NCI-H187 treated with DMSO at 0.1 percent for 48 hours (cell line): ENCODE measurements at regions not wholly inside any gene's neighbourhood (a gene's known extent, or its start where the extent isn't known, plus 50 kb on each side); places are given as distances from the start of the nearest gene placed in this dataset.

Source experiments
- DNase-seq: peaks from one replicate; lab custom pipeline; 2025; lab: John Stamatoyannopoulos, UW

DNA sequence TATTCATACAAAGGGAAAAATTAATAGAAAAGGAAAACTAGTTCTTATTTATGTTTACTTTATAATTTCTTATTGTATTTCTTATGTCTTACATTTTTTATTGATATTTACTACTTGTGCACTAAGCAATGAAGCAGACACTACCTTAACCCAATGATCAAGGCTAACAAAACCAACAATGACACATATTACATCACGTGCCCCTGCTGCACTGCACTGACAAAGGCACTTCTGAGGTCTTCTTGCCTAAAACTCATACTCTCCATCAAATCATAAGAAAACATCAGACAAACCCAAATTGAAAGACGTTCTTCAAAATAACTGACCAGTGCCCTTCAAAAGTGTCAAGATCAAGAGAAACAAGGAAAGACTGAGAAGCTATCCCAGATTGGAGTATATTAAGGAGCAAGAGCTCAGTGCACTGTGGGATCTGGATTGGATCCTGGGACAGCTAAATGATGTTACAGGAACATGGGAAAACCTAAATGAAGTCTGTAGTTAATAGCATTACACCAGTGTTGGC lies 230.9 kb downstream of the AUH start:
- no peak for DNase-seq

GRCh38 chr9:91131433-91131839 lies 230.3 kb downstream of the AUH start:
- DNase-seq, result no peak

DNA sequence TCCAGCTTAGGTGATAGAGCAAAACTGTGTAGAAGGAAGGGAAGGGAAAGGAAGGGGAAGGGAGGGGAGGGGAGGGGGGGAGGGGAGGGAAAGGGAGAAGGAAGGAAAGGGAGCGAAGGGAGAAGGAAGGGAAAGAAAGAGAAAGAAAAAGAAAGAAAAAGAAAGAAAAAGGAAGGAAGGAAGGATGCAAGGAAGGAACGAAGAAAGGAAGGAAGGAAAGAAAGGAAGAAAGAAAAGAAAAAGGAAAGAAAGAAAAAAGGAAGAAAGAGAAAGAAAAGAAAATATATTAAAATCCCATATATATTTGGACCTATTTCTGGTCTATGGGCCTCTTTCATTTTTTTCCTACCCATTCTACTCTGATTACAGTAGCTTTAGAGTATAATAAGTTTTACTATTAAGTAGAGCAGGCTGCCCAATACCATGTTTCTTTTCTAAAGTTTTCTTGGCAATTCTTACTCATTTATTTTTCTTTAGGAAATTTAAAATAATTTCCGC lies 229.1 kb downstream of the AUH start:
- DNase-seq, result no peak

- no peak for DNase-seq
These were observed 227.1 kb downstream of the AUH start for GRCh38 chr9:91134608-91135007.

DNA sequence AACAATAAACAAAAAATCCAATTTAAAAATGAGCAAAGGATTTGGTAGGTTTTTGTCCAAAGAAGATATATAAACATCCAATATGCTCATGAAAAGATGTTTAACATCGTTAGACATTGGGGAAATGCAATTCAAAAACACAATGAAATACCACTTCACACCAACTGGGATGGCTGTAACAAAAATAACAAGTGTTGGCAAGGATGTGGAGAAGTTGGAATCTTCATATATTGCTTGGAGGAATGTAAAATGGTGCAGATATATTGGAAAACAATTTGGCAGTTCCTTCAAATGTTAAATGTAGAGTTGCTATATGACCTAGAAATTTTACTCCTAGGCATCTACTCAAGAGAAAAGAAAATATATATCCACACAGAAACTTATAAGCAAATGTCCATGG lies 224.3 kb downstream of the AUH start:
- no peak for DNase-seq

- no peak for DNase-seq
These were observed 223.0 kb downstream of the AUH start for GRCh38 chr9:91138760-91139159.

- no peak for DNase-seq
These were observed 220.2 kb downstream of the AUH start for GRCh38 chr9:91141407-91141965.

DNA sequence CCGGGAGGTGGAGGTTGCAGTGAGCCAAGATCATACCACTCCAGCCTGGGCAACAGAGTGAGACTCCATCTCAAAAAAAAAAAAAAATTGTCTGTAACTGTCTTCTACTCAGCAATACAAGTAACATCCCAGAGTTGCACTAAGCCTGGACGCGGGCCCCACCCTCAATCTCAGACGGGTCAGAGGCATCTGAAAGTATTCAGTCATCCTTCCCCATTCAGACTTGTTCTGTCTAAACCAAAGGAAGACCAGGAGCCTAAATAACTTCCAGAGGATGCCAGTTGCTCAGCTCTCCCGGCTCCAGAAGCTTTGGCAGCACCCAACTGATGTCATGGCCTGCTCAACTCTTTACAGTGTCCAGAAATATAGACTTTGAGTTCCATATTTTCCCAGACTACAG lies 218.6 kb downstream of the AUH start:
- DNase-seq, result no peak

DNA sequence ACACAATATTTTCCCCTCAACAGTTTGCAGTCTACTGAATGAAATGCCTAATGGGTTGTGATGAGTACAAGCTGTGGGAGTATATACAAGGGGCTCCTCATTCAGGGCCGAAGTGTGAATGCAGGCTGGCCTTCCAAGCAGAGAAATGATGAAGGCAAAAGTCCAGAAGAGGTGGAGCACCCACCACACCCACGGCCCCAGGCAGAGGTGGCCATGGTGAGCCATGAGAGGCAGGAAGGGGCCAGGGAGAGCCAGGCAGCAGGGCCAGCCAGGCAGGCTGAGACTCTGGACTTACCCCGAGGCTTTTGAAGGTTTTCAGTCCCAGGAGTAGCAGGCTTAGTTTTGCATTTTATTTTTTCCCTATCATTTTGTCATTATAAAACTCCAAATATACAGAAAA lies 218.1 kb downstream of the AUH start:
- DNase-seq, result no peak

- DNase-seq, result no peak
These were observed 216.9 kb downstream of the AUH start for GRCh38 chr9:91144769-91145168.

GRCh38 chr9:91145496-91145895 lies 216.2 kb downstream of the AUH start:
- DNase-seq, result no peak

- no peak for DNase-seq
These were observed 215.2 kb downstream of the AUH start for GRCh38 chr9:91146391-91147019.

DNA sequence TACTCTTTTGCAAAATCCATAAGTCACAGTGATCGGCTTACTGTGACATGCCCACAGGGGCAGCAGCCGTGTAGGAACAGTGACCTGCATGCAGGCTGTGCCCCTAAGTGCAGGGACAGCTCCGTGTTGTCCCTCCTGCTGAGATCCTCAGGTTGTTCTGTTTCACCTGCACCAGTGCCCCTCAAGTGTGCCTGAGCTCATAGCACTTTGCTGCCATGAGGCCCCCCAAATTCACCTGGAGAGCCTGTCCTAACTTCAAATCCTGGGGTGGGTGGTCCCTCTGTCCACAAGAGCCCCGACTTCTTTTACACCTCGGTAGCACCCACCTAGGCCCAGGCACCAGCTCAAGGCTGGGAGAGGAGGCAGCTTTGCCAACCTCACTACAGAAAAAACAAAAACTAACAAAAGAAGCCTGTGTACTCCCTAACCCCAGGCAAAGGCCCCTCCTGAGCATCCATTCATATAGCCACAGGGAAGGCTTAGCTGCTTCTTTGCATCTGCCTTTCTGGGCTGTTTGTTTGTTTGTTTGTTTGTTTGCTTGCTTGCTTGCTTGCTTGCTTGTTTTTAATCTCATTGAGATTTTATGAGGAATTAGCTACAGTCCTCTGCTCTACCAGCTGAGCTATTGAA lies 214.5 kb downstream of the AUH start:
- no peak for DNase-seq

DNA sequence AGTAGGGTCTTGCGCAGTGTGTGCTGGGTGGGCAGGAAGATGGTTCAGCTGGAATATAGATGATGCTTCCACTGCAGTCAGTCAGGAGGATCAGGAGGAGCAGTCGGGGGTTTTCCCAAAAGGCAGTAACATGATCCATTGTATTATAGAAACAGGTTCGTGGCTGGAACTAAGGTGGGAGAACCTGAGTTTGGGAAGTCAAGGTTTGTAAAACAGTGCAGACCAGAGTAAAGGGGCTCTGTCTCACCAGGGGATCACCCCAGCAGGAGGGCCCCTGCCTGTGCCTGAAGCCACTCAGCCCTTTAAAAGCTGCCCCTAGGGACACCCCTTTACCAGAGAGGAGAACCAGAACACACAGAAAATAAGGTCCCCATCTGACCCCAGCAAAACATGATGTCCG lies 213.4 kb downstream of the AUH start:
- DNase-seq, result no peak

DNA sequence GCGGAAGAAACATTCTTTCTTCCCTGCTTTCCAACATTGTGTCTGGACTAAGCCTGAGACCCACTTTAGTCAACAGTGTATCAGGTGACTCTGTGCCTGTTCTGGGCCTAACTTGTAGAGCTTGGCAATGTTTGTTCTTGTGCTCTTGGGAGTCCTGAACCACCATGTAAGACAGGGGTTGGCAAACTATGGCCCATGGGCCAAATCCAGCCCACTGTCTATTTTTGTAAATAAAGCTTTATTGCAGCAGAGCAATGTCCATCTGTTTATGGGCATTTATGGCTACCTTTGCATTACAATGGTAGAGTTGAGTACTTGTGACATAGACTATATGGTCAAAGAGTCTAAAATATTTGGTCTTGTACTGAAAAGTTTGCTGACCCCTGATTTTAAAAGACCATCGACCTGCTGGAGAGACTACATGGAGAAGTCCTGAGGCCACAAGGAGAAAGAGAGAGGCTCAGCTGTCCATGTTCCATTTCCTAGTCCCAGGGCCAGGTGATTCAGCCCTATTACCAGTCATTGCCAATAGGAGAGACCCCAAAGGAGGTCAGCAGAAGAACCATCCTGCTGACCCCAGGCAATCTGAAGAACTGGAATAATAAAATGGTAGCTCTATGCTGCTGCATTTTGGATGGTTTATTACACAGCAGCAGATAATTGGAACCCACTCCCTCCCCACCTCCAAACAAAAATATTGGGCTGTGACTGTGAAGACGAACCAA lies 211.3 kb downstream of the AUH start:
- DNase-seq, result no peak

- no peak for DNase-seq
These were observed 210.6 kb downstream of the AUH start for GRCh38 chr9:91150998-91151717.

GRCh38 chr9:91151718-91152095 lies 210.0 kb downstream of the AUH start:
- DNase-seq, result no peak

DNA sequence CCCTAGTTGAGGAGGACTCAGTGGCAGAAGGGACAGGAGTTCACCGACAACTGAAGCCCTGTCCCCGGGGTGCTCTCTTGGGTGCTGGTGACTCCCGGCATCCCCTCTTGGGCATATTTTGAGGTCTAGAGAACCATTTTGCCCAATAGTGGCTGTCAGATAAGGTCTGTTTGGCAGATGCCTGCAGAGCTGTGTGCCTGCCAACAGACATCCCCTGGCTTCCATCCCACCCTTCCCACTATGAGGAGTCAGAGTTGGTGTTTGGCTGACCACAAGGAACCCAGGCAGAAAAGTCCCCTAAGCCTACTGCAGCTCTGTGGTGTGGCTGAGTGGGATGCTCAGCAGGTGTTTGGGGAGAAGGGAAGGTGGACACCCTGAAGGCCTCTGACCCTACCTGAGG lies 207.0 kb downstream of the AUH start:
- DNase-seq, result no peak

- no peak for DNase-seq
These were observed 206.5 kb downstream of the AUH start for GRCh38 chr9:91155181-91155580.

DNA sequence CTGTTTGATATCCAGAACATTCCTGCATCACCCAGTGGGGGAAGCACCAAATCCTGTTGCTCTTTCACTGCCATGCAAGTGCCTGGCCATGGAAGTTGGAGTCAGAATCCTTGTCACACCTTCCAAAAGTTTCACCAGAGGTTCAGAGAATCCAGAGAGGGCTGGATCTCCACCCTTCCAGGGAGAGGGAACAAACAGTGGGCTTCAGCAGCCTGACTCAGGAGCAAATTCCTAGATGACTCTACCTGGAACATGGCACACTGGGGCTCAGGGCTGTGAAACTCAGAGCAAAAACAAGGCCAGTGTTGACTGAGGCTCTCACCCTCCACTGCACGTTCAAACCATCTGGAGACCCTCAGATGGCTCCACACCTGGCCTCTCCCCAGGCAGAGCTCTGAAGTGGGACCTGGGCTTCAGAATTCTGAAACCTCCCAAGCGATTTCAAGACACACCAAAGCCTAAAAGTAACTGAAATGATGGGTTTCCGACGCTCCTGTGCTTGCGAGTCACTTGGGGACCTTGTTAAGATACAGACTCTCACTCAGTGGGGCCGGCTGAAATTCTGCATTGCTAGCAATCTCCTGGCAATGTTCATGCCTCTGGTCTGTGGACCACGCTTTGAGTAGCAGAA lies 205.9 kb downstream of the AUH start:
- DNase-seq, result no peak

DNA sequence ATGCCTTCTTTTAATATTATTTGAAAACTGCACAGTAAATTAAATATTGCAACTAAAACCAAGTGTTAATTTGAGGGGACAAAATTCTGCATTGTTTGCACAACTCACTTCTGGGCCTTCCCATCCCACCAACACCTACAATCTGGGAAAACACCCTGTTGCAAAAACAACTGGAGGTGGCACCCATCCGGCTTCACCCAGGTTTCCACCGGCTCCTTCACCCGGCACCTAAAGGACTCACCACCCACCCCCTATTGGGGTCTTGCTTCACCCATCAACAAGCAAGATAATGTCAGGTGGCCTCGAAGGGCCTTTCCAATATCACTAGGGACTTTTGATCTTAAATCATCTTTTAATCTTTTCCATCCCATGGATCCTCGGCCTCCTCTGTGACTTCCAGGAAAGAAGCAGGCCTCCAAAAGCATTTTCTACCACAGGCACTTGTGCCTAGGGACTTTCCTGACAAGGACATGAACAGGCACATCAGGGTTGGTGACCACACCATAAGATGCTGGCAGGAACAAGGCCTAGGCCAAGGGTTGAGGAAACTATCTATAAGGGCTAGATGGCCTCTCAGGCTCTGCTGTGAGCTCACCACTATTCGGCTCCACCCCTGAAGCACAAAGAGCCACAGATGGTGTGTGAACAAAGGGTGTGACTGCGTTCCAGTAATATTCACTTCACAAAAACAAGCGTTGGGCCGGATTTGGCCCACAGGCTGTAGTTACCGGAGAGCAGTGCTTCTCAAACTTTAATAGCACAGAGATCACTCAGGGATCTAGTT lies 205.1 kb downstream of the AUH start:
- no peak for DNase-seq
